ENCODE measurements at regions not wholly inside any gene's neighbourhood (a gene's known extent, or its start where the extent isn't known, plus 50 kb on each side); places are given as distances from the start of the nearest gene placed in this dataset.
"Not testable (repeated sequence)": the region's sequence is repeated elsewhere in the genome, so short reads cannot be mapped to it uniquely, and the experiment has no call there.

GRCh38 chr4:130027973-130028372, 932.0 kb downstream of the C4orf33 start:
- no peak for DNase-seq

GRCh38 chr4:130028552-130028951, 932.6 kb downstream of the C4orf33 start:
- DNase-seq = no peak

- no peak for DNase-seq
Observed at GRCh38 chr4:130029442-130029841, 933.5 kb downstream of the C4orf33 start.

GRCh38 chr4:130031858-130032257, 935.9 kb downstream of the C4orf33 start:
- DNase-seq = no peak

GRCh38 chr4:130033657-130034056, 937.7 kb downstream of the C4orf33 start:
- not testable (repeated sequence) for DNase-seq

- no peak for DNase-seq
Observed at GRCh38 chr4:130034876-130035275, 938.9 kb downstream of the C4orf33 start.

GRCh38 chr4:130035391-130035790, 939.4 kb downstream of the C4orf33 start:
- DNase-seq = no peak

- DNase-seq = not testable (repeated sequence)
Observed at GRCh38 chr4:130037866-130038265, 941.9 kb downstream of the C4orf33 start.

GRCh38 chr4:130038540-130038939, 942.6 kb downstream of the C4orf33 start:
- DNase-seq = not testable (repeated sequence)

- DNase-seq = no peak
Observed at GRCh38 chr4:130043732-130044160, 947.8 kb downstream of the C4orf33 start.

GRCh38 chr4:130044788-130045531, 949.0 kb downstream of the C4orf33 start:
- no peak for DNase-seq

- DNase-seq = no peak
Observed at GRCh38 chr4:130053723-130054122, 957.8 kb downstream of the C4orf33 start.

- DNase-seq = no peak
Observed at GRCh38 chr4:130054908-130055307, 959.0 kb downstream of the C4orf33 start.

- DNase-seq = no peak
Observed at GRCh38 chr4:130056286-130056685, 960.3 kb downstream of the C4orf33 start.

- DNase-seq = no peak
Observed at GRCh38 chr4:130064471-130064870, 968.5 kb downstream of the C4orf33 start.

GRCh38 chr4:130067419-130067818, 971.5 kb downstream of the C4orf33 start:
- DNase-seq = no peak

GRCh38 chr4:130068072-130068471, 972.1 kb downstream of the C4orf33 start:
- no peak for DNase-seq

GRCh38 chr4:130071746-130072145, 975.8 kb downstream of the C4orf33 start:
- no peak for DNase-seq

- no peak for DNase-seq
Observed at GRCh38 chr4:130073145-130073790, 977.3 kb downstream of the C4orf33 start.

GRCh38 chr4:130074096-130074495, 978.1 kb downstream of the C4orf33 start:
- DNase-seq = no peak

- DNase-seq = no peak
Observed at GRCh38 chr4:130077275-130077674, 981.3 kb downstream of the C4orf33 start.

GRCh38 chr4:130079027-130079426, 983.1 kb downstream of the C4orf33 start:
- not testable (repeated sequence) for DNase-seq

- no peak for DNase-seq
Observed at GRCh38 chr4:130080872-130081451, 985.0 kb downstream of the C4orf33 start.

- DNase-seq = no peak
Observed at GRCh38 chr4:130090427-130090826, 994.5 kb downstream of the C4orf33 start.
